Right forelimb (tissue), 1 donor: ENCODE measurements at regions not wholly inside any gene's neighbourhood (a gene's known extent, or its start where the extent isn't known, plus 50 kb on each side); places are given as distances from the start of the nearest gene placed in this dataset.
A peak's percentile ranks its signal among the peaks of the same experiment; 100 is the strongest.
"Not testable (repeated sequence)": the region's sequence is repeated elsewhere in the genome, so short reads cannot be mapped to it uniquely, and the experiment has no call there.

Source experiments
- DNase-seq: peaks from one replicate; pipeline ENCODE4 v3.0.0-alpha.2; 2018

DNA sequence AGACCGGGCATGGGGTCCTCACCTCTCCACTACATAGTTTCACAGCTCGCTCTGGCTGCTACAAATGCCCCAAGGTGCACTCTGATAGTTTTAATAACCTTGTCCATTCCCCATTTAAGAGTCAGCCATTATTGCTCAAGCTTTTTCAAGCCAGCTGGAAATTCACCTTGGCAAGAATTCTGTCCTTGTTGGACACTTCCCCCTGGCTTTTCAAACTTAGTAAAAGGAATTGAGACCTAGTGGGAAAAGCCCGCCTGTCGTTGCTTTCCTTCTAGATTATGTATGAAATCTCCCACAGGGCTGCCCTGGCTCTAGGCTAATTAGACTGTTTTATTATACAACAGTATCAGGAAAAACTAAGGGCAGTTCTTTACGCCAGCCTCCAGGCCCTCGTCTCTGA is 293.7 kb upstream of the GADL1 start:
- DNase-seq: peak; percentile 54

DNA sequence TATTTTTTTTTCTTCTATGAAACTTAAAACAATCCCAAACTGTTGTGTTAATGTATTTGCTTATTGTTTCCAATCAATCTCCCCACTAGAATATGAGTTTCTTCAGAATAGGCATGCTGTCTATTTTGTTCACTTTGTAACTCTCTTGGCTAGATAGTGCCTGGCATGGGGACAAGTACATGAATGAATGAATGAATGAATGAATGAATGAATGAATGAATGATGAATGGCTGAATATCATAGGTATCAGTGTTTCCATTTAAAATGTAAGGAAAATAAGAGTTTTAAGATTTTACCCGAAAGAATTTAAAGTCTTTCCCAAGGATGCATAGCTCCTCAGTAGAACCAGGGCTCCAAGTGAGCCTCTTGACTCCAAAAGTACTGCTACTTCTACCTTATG is 294.9 kb upstream of the GADL1 start:
- no peak for DNase-seq

DNA sequence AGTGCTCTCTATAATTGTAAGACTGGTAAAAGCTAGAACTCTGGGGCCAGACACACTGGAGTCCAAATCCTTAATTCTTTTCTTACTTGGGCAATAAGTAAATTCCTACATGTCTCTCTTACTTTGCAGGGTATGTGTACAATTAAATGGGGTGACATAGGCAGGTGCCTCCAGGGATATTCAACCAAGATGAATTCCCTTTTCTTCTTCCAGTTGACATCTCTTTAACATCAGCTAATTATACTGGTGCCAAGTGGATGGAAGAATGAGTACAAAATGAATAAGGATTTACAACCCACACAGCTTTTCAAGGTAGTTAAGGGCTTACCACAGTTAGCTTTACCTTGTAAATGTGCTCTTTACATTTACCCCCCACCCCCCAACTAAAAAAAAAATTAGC is 295.5 kb upstream of the GADL1 start:
- no peak for DNase-seq

GRCh38 chr3:31191354-31191753 is 296.9 kb upstream of the GADL1 start:
- no peak for DNase-seq

GRCh38 chr3:31193429-31193828 is 299.0 kb upstream of the GADL1 start:
- DNase-seq: no peak

GRCh38 chr3:31193871-31194270 is 299.4 kb upstream of the GADL1 start:
- no peak for DNase-seq

DNA sequence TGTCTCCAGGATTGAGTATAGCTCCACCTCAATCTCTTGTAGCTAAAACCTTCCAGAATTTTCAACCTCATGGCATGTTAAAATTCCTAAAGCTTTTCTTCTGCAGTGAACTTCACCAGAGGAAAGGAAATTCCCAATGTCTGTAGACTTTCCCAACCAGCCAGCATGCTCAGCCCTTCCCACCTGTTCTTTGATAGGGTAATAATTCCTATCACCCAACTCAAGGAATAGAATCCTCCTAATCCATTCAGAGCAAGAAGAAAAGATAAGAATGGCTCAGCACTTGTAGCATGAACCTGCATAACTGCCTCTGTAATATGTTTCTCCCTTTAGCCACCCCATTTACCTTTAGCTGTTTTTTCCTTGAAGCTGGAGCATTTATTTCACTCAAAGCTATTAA is 301.8 kb upstream of the GADL1 start:
- DNase-seq: no peak

GRCh38 chr3:31196881-31197364 is 302.5 kb upstream of the GADL1 start:
- DNase-seq: peak; percentile 66

- no peak for DNase-seq
These were observed 303.5 kb upstream of the GADL1 start for GRCh38 chr3:31197941-31198340.

DNA sequence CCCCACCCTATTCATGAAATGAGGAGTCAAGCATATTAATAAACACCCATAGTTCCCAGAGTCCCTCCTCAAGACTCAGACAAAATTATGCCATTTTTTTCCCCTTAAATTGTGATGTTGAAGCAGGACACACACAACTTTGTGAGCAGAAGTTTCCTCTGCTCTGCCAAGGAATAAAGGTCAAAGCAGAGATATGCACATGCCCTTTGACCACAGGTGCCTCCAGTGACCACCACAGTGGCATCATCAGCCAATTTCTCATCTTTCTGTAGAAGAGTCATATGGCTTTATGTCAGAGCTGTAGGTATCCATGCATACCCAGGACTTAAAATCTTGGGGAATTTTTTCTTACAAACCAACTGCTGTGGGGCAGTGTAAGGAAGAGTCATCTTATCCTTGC is 304.4 kb upstream of the GADL1 start:
- no peak for DNase-seq

GRCh38 chr3:31203960-31204795 is 309.7 kb upstream of the GADL1 start:
- DNase-seq: no peak

DNA sequence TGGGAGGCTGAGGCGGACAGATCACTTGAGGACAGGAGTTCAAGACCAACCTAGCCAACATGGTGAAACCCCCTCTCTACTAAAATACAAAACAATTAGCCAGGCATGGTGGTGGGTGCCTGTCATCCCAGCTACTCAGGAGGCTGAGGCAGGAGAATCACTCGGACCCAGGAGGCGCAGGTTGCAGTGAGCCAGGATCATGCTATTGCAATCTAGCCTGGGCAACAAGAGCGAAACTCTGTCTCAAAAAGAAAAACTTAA is 310.3 kb upstream of the GADL1 start:
- DNase-seq: not testable (repeated sequence)

- no peak for DNase-seq
These were observed 315.7 kb upstream of the GADL1 start for GRCh38 chr3:31210068-31210645.

DNA sequence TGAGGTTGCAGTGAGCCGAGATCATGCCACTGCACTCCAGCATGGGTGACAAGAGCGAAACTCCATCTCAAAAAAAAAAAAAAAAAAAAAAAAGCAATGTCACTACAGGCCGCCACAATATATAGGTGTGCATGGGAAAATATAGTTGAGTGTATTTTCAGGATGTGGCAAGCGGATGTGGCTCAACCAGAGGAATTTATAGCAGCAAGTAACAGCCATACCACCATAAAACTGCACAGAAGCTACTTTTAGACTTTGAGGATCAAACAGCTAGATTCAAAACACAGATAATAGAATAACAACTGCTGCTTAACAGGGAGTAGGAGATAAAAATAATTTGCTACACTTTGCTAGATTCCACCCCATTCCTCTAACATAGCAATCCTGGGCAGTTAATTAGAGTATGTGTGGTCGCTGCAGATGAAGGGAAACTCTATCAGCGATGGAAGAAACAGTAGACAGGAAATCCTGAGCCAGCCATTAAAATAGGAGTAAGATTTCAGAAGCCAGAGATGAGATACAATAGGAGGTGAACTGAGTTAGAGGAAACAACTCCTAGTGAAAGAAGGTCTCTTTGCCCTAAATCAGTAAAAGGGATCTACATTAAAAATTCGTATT is 318.7 kb upstream of the STT3B start:
- no peak for DNase-seq

GRCh38 chr3:31218082-31218481 is 314.6 kb upstream of the STT3B start:
- DNase-seq: no peak

DNA sequence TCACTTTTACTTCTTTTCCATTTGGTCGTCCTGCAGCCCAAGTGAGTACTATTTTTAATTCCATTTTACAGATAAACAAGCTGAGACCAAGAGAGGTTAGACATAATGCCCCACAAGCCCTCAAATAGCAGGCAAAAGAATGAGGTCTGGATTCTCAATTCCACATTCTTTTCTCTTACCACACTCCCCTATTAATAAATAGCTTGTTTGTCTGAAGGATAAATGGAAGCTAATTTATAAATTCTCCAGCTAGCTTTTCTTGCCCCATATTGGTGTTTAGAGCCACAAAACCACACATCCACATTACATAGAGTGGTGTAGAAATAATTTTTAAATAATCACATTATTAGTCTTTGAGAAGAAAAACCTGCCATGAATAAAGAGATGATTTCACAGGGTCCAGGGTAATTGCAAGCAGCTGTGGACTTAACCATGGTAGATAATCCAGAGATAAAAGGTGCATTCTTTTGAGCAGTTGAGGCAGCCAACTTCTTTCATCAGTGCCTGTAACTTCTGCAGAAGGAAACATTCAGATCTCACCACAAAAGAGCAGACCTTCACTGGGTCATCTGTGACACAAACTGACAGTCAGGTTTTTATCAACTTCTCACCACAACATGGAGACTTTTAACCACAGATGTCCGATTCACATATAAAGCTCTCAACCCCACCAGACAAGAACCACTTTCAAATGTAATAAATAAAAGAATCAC is 313.4 kb upstream of the STT3B start:
- DNase-seq: no peak

DNA sequence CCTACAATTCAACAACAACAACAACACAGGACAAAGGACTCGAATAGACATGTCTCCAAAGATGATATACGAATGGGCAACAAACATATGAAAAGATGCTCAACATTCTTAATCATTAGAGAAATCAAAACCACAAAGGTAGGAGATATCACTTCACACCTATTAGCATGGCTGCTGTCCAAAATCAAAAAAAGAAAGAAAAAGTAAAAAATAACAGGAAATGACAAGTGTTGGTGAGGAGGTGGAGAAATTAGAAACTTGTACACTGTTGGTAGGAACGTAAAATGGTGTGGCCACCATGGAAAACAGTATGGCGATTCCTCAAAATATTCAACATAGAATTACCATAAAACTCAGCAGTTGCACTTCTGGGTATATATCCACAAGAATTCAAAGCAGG is 312.3 kb upstream of the STT3B start:
- no peak for DNase-seq

DNA sequence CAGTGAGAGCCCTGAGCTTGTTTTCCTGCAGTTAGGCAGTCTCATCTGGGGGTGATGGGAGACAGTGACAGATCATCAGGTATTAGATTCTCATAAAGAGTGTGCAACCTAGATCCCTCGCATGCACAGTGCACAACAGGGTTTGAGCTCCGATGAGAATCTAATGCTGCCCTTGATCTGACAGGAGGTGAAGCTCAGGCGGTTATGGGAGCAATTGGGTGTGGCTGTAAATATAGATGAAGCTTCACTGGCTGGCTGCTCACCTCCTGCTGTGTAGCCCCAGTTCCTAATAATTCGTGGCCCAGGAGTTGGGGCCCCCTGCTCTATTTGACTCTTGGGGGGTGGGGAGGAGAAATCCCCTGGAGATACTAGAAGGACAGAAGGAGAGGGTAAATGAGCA is 309.4 kb upstream of the STT3B start:
- DNase-seq: no peak

- DNase-seq: no peak
These were observed 307.8 kb upstream of the STT3B start for GRCh38 chr3:31224936-31225335.

GRCh38 chr3:31225923-31226322 is 306.8 kb upstream of the STT3B start:
- DNase-seq: no peak

DNA sequence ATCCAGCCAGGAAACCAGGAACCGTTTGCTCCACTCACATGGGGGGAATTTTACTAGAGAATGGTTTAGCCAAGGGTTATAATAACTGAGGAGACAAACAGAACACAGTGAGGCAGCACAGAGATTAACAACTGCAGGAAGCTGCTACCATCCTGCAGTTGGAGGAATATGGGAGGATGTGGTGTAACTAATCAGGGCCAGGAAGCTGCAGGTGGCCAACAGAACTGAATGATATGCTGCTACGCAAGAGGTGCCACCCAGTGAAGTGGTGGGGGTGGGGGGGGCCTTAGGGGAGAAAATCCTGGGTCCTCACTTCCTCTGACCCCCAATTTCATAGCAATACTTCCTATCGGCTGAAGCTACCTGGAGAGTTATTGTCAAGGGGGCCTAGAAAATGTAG is 306.4 kb upstream of the STT3B start:
- DNase-seq: no peak

DNA sequence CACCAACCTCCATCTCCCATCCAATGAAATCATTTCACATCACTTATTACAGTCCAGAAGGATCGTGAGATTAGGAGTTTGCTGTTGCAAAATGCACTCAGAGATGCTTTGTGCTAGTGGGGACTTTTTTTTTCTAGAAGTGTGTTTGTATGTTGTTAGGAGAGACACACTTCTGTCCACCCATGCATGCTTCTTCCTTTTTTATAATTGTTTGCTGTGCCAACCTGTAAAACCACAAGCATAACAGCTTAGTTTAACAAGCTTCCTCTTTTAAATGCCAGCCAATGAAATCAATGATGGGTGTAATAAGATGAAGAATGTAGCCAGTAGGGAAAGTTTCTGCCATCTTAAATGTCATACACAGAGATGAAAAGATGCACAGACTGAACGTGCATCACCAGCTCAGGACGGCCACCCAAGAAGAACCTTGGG is 305.6 kb upstream of the STT3B start:
- DNase-seq: no peak

GRCh38 chr3:31230425-31231223 is 302.1 kb upstream of the STT3B start:
- no peak for DNase-seq
